Islet of Langerhans (tissue), 1 donor: ENCODE measurements at regions not wholly inside any gene's neighbourhood (a gene's known extent, or its start where the extent isn't known, plus 50 kb on each side); places are given as distances from the start of the nearest gene placed in this dataset.
A peak's percentile ranks its signal among the peaks of the same experiment; 100 is the strongest.
"Not testable (repeated sequence)": the region's sequence is repeated elsewhere in the genome, so short reads cannot be mapped to it uniquely, and the experiment has no call there.

Experiments
- FAIRE-seq: peaks from one replicate; lab custom pipeline; 2011; peaks lifted over from hg19 to GRCh38; lab: Jason Lieb, UNC

DNA sequence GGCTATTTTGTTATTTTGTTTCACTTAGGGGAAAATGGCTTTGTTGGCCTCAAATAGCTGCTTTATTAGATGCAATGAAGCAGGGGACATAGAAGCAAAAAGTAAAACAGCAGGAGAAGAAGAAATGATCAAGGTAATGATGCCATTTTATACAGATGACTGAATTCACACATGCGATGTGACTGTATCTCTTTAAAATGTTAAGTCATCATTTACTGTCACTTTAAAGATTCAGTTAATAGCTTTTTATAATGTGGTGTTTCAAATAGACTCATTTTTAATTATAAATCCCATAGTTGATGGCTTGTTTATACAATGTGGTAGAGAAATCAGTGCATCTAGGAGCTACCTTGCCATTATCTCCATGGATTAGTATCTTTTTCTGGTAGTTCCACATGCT, 863.9 kb upstream of the DEFB115 start:
- FAIRE-seq: peak; percentile 30

DNA sequence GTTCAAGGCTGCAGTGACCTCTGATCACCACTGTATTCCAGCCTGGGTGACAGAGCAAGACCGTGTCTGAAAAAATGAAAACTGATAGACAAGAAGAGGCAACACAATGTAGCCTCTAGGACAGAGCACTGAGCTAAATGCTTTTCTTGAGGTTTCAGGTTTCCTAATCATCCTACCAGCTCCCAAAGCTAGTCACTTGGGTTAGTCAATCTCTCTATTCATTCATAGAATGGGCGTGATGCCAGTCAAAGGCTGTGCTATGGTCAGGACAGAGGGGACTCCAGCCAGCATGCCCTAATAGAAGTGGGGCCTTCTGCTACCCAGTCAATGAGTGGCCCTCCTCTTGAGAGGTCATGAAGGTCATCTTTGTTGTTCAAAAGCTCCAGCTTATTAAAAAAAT, 860.4 kb upstream of the DEFB115 start:
- FAIRE-seq: not testable (repeated sequence)

DNA sequence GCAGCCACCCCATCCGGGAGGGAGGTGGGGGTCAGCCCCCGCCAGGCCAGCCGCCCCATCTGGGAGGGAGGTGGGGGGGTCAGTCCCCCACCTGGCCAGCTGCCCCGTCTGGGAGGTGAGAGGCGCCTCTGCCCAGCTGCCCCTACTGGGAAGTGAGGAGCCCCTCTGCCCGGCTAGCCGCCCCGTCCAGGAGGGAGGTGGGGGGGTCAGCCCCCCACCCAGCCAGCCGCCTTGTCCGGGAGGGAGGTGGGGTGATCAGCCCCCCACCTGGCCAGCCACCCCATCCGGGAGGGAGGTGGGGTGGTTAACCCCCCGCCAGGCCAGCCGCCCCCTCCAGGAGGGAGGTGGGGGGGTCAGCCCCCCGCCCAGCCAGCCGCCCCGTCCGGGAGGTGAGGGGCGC, 852.4 kb upstream of the DEFB115 start:
- not testable (repeated sequence) for FAIRE-seq

DNA sequence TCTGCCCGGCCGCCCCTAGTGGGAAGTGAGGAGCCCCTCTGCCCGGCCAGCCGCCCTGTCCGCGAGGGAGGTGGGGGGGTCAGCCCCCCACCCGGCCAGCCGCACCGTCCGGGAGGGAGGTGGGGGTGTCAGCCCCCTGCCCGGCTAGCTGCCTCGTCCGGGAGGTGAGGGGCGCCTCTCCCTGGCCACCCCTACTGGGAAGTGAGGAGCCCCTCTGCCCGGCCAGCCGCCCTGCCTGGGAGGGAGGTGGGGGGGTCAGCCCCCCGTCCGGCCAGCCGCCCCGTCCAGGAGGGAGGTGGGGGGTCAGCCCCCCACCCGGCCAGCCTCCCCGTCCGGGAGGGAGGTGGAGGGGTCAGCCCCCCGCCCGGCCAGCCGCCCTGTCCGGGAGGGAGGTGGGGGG, 851.9 kb upstream of the DEFB115 start:
- not testable (repeated sequence) for FAIRE-seq

DNA sequence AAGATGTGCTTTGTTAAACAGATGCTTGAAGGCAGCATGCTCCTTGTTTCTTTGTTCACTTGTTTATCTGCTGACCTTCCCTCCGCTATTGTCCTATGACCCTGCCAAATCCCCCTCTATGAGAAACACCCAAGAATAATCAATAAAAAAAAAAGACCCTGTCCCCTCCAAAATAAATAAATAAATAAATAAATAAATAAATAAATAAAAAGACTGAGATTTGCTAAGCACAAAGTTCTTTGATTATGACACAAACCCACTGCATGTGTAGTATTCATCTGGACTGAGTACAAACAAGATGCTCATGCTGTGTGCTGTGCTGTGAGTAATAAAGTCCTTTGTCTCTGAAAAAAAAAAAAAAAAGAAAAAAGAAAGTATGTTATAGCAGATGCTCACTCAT, 851.1 kb upstream of the DEFB115 start:
- FAIRE-seq: not testable (repeated sequence)

DNA sequence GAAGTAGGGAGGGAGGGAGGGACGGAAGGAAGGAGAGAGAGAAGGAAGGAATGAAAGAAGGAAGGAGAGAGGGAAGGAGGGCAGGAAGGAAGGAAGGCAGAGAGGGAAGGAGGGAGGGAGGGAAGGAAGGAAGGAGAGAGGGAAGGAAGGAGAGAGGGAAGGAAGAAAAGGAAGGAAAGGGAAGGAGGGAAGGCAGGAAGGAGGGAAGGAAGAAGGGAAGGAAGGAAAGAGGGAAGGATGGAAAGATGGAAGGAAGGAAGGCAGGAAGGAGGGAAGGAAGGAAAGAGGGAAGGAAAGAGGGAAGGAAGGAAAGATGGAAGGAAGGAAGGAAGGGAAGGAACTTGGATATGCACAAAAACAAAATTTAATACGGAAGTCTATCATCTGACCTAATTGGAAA, 844.5 kb upstream of the DEFB115 start:
- FAIRE-seq: no peak

DNA sequence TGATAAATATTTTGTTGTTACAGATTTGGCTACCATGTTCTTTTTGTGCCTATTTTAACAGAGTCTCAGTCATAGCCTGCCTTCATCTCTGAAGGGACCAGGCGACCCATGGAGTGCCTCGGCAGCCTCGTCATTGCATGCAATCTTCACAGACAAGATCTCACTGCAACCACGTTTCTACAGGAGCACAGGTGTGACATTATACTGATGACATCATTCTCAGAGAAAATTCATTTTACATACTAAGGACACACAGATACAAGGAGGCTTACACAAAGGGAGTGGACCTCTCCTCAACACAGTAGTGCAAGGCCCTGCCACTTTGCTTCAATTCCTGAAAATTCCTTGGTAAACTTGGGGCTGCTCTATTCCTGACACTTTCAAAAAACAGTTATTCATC, 840.1 kb upstream of the DEFB115 start:
- not testable (repeated sequence) for FAIRE-seq

DNA sequence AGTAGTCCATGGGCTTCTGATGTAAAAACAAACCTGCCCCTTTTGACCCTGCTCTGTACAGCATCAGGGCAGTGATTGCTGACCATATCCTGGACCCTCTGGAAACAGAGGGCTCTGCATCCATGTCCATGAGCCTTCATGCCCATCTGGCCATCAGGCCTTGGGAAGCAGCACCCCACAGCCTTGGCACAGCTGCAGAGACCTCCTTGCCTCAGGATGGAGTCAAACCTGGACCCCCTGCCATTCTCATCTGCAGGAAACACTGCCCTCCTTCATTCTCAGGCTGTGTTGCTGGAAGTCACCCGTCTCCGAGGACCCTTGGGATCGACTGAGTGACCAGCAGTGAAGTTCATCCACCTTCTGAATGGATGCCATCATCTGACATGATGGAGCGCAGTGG, 839.1 kb upstream of the DEFB115 start:
- FAIRE-seq: not testable (repeated sequence)

DNA sequence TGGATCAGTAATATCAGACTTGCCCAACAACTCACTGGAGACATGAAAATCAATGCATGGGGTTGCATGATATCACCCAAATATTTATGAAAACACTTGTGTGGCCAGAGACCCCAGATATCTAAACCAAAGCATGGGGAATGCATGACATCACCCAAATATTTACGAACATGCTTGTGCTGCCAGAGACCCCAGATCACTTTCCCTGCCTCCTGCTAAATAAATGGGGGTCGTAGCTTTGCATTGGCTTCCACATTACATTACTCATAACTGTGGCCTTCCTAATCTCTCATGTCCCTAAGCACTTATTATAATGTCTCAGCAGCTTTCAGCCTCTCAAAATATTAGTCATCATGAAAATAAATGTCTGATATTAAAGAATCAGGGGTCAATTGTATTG, 838.0 kb upstream of the DEFB115 start:
- no peak for FAIRE-seq

DNA sequence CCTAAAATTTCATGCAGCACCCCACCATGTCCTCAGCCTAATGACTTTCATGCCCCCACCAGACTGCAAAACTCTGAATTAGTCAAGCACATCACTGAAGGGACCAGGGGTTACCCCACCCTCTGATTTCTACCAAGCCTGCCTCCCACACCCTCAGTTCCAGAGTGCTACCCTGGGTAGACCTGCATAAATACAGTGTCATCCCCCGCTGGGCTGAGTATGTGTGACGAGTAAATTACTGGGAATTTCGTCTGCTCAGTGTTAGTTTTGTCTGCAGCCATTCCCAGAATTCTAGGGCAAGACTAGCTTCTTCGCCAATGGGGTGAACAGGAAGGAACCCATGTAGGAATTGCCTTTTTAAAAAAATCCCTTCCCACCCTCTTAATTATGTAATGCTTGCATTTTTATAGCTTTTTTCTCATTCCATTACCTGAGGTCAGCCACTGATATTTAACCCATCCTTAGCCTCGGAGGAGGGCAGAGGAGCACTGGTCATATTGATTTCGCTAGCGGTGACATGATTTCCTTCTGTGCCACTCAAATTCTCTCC, 837.5 kb upstream of the DEFB115 start:
- FAIRE-seq: not testable (repeated sequence)
